ENCODE measurements at regions not wholly inside any gene's neighbourhood (a gene's known extent, or its start where the extent isn't known, plus 50 kb on each side); places are given as distances from the start of the nearest gene placed in this dataset.

GRCh38 chr7:7100432-7100849, 81.9 kb upstream of the C1GALT1 start:
- Histone ChIP-seq H3K4me3 (ENCODE audit: low read length) (no peak overlapping the region), H3K27ac (ENCODE audit: low read length) (no peak overlapping the region), H3K4me1 (ENCODE audit: control insufficient read depth, insufficient read depth, low read length) (peaks cover 14% of the 10 kb centered on the region), H3K9me3 (ENCODE audit: control insufficient read depth, low read depth, low read length) (no peaks in the 10 kb centered on the region), H3K27me3 (ENCODE audit: control insufficient read depth, insufficient read depth, low read length) (no peaks in the 10 kb centered on the region), H3K36me3 (ENCODE audit: control insufficient read depth, insufficient read depth, low read length) (no peaks in the 10 kb centered on the region)
- DNase-seq = peak in 1 of 2 donors; percentile 17
- WGBS (ENCODE audit: insufficient coverage, low lambda C conversion rate) = no CpG with 5 or more reads among the region's 8 CpGs

GRCh38 chr7:7102906-7103305, 79.4 kb upstream of the C1GALT1 start:
- WGBS (ENCODE audit: insufficient coverage, low lambda C conversion rate) = 75% methylated on average over 2 of the region's 12 CpGs
- H3K9me3 ChIP-seq (ENCODE audit: control insufficient read depth, low read depth, low read length) = no peaks in the 10 kb centered on the region
- H3K36me3 ChIP-seq (ENCODE audit: control insufficient read depth, insufficient read depth, low read length) = no peaks in the 10 kb centered on the region
- H3K27ac ChIP-seq (ENCODE audit: low read length) = no peak overlapping the region
- no peaks in the 10 kb centered on the region for H3K27me3 ChIP-seq (ENCODE audit: control insufficient read depth, insufficient read depth, low read length)
- no peak overlapping the region for H3K4me3 ChIP-seq (ENCODE audit: low read length)
- DNase-seq = no peak
- peaks cover 14% of the 10 kb centered on the region for H3K4me1 ChIP-seq (ENCODE audit: control insufficient read depth, insufficient read depth, low read length)

DNA sequence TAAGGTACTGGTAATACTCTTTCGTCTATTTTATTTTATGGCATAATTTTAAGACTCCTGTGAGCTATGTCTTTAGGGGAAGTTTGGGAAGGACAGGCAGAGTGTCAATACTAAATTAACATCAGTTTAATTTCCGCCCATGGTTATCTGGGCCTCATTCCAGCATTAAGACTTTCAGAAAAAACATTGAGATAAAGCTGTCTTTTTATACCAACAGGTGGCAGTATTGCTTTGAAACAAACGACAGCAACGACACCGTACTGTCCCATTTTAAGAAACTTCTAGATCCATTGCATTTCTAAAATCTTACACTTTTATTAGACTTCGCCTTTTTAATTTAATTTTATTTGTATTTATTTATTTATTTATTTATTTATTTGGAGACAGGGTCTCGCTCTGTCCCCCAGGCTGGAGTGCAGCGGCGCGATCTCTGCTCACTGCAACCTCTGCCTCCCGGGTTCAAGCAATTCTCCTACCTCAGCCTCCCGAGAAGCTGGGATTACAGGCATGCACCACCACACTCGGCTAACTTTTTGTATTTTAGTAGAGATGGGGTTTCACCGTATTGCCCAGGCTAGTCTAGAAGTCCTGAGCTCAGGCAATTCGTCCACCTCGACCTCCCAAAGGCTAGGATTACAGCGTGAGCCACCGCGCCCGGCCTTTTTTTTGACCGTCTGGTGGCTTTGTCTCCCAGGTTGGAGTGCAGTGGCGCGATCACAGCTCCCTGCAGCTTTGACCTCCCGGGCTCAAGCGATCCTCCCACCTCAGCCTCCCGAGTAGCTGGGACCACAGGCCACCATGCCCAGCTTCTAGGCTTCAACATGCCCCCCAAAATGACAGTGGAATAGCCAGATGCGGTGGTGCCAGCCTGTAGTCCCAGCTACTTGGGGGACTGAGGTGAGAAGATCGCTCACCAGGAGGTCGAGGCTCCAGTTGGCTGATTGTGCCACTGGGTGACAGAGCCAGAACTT, 78.7 kb upstream of the C1GALT1 start:
- peak; percentile 33 to 61 for DNase-seq
- H3K4me1 ChIP-seq (ENCODE audit: control insufficient read depth, insufficient read depth, low read length) = peaks cover 14% of the 10 kb centered on the region
- H3K27ac ChIP-seq (ENCODE audit: low read length) = no peak overlapping the region
- H3K27me3 ChIP-seq (ENCODE audit: control insufficient read depth, insufficient read depth, low read length) = no peaks in the 10 kb centered on the region
- no peak overlapping the region for H3K4me3 ChIP-seq (ENCODE audit: low read length)
- WGBS (ENCODE audit: insufficient coverage, low lambda C conversion rate) = 19% methylated on average over 4 of the region's 29 CpGs
- H3K36me3 ChIP-seq (ENCODE audit: control insufficient read depth, insufficient read depth, low read length) = no peaks in the 10 kb centered on the region
- H3K9me3 ChIP-seq (ENCODE audit: control insufficient read depth, low read depth, low read length) = no peaks in the 10 kb centered on the region

- no peak for DNase-seq
- Histone ChIP-seq H3K36me3 (ENCODE audit: control insufficient read depth, insufficient read depth, low read length) (no peaks in the 10 kb centered on the region), H3K4me1 (ENCODE audit: control insufficient read depth, insufficient read depth, low read length) (peaks cover 9% of the 10 kb centered on the region), H3K27ac (ENCODE audit: low read length) (no peak overlapping the region), H3K4me3 (ENCODE audit: low read length) (no peak overlapping the region), H3K9me3 (ENCODE audit: control insufficient read depth, low read depth, low read length) (no peaks in the 10 kb centered on the region), H3K27me3 (ENCODE audit: control insufficient read depth, insufficient read depth, low read length) (no peaks in the 10 kb centered on the region)
- 74% methylated on average over 4 of the region's 7 CpGs for WGBS (ENCODE audit: insufficient coverage, low lambda C conversion rate)
Observed at GRCh38 chr7:7104314-7104698, 78.0 kb upstream of the C1GALT1 start.

DNA sequence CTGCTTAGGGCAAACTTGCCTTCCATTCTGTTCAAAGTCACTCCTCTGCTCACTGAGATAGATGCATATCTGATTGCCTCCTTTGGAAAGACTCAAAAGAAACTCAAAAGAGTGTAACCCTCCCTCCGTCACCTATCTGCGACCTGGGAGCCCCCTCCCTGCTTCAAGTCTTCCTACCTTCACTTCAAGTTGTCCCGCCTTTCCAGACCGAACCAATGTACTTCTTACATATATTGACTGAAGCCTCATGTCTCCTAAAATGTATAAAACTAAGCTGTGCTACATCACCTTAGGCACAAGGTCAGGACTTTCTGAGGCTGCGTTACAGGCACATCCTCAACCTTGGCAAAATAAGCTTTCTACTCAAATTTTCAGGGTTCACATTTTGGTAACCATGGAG, 77.4 kb upstream of the C1GALT1 start:
- WGBS (ENCODE audit: insufficient coverage, low lambda C conversion rate) = no CpG with 5 or more reads among the region's 5 CpGs
- DNase-seq = no peak
- Histone ChIP-seq H3K4me1 (ENCODE audit: control insufficient read depth, insufficient read depth, low read length) (peaks cover 3% of the 10 kb centered on the region), H3K27me3 (ENCODE audit: control insufficient read depth, insufficient read depth, low read length) (no peaks in the 10 kb centered on the region), H3K9me3 (ENCODE audit: control insufficient read depth, low read depth, low read length) (no peaks in the 10 kb centered on the region), H3K36me3 (ENCODE audit: control insufficient read depth, insufficient read depth, low read length) (no peaks in the 10 kb centered on the region), H3K27ac (ENCODE audit: low read length) (no peak overlapping the region), H3K4me3 (ENCODE audit: low read length) (no peak overlapping the region)

DNA sequence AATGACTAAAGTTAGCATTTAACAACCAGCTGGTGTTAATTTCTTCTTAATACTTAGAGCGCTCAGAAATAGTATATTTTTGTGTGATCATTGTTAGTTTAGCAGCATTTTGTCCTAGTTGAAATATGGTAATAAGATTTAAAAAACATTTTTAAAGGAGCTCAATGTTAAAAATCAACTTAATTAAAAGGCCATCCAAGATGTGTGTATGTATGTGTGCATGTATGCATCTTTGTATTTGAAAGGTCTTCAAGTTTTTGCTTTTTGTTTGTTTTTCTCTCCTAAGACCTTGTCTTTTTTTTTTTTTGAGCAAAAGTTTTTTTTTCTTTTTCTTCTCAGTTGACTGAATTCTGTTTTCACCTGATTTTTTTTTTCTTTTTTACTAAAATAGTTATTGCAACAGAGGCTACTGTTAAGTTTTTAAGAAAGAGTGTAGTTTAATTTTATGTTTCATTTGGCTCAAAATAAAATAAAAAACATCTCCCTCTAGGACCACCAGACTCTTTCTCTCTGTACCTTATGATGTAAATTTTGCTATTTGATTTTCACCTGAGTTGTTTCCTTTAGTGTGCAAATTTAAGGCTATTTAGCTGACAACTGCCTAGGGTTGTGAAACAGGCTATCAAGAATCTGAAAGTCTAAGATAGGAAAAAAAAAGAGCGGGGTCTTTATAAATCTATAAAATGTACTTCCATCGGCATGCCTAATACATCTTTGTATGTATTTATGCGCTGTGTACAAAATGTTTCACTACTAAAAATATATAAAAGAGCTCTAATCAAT, 76.4 kb upstream of the C1GALT1 start:
- DNase-seq = no peak
- Histone ChIP-seq H3K36me3 (ENCODE audit: control insufficient read depth, insufficient read depth, low read length) (no peaks in the 10 kb centered on the region), H3K27me3 (ENCODE audit: control insufficient read depth, insufficient read depth, low read length) (no peaks in the 10 kb centered on the region), H3K4me1 (ENCODE audit: control insufficient read depth, insufficient read depth, low read length) (no peaks in the 10 kb centered on the region), H3K9me3 (ENCODE audit: control insufficient read depth, low read depth, low read length) (no peaks in the 10 kb centered on the region), H3K27ac (ENCODE audit: low read length) (no peak overlapping the region), H3K4me3 (ENCODE audit: low read length) (no peak overlapping the region)
- no CpG with 5 or more reads among the region's 4 CpGs for WGBS (ENCODE audit: insufficient coverage, low lambda C conversion rate)

DNA sequence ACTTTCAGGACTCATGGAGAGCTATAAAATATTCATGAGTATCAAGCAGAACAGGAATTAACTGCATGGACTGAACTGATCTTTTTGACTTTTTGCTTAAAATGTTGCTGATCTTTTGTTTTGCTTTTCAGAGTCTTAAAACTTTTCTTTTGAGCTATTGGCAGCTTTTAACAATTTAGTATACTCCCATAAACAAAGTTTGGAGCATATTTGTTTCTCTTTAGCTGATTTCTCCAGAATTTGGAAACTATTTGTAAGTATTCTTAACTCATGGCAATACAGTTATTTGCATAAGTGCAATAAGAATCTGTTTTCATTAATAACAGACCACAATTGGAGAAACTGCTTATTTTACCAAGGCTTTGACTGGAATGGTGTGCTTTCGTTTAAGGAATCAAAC, 73.4 kb upstream of the C1GALT1 start:
- Histone ChIP-seq H3K36me3 (ENCODE audit: control insufficient read depth, insufficient read depth, low read length) (no peaks in the 10 kb centered on the region), H3K4me1 (ENCODE audit: control insufficient read depth, insufficient read depth, low read length) (no peaks in the 10 kb centered on the region), H3K9me3 (ENCODE audit: control insufficient read depth, low read depth, low read length) (no peaks in the 10 kb centered on the region), H3K27me3 (ENCODE audit: control insufficient read depth, insufficient read depth, low read length) (no peaks in the 10 kb centered on the region), H3K27ac (ENCODE audit: low read length) (no peak overlapping the region), H3K4me3 (ENCODE audit: low read length) (no peak overlapping the region)
- DNase-seq = no peak
- no CpG with 5 or more reads among the region's 1 CpG for WGBS (ENCODE audit: insufficient coverage, low lambda C conversion rate)

DNA sequence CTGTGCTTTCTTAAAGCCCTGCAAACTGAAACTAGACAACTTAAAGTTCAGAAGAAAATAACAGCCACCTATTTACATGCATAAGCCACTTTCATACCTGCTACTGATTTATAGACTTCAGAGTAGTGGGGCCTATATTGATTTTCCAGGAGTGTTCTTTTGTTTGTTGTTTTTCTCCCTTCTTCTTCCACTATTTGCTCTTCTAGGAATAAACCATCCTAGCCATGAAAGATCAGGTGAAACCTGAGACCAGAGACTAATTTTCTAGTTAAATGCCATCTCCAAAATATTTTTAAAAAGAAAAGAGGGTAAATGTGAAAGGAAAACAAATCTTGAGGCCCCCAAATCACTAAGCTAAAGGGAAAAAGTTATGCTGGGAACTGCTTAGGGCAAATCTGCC, 72.4 kb upstream of the C1GALT1 start:
- Histone ChIP-seq H3K27me3 (ENCODE audit: control insufficient read depth, insufficient read depth, low read length) (no peaks in the 10 kb centered on the region), H3K27ac (ENCODE audit: low read length) (no peak overlapping the region), H3K4me3 (ENCODE audit: low read length) (no peak overlapping the region), H3K36me3 (ENCODE audit: control insufficient read depth, insufficient read depth, low read length) (no peaks in the 10 kb centered on the region), H3K9me3 (ENCODE audit: control insufficient read depth, low read depth, low read length) (no peaks in the 10 kb centered on the region), H3K4me1 (ENCODE audit: control insufficient read depth, insufficient read depth, low read length) (peaks cover under 1% of the 10 kb centered on the region)
- DNase-seq = no peak

GRCh38 chr7:7110706-7111105, 71.6 kb upstream of the C1GALT1 start:
- Histone ChIP-seq H3K36me3 (ENCODE audit: control insufficient read depth, insufficient read depth, low read length) (no peaks in the 10 kb centered on the region), H3K4me1 (ENCODE audit: control insufficient read depth, insufficient read depth, low read length) (peaks cover 4% of the 10 kb centered on the region), H3K9me3 (ENCODE audit: control insufficient read depth, low read depth, low read length) (no peaks in the 10 kb centered on the region), H3K27ac (ENCODE audit: low read length) (no peak overlapping the region), H3K27me3 (ENCODE audit: control insufficient read depth, insufficient read depth, low read length) (no peaks in the 10 kb centered on the region), H3K4me3 (ENCODE audit: low read length) (no peak overlapping the region)
- DNase-seq = no peak

DNA sequence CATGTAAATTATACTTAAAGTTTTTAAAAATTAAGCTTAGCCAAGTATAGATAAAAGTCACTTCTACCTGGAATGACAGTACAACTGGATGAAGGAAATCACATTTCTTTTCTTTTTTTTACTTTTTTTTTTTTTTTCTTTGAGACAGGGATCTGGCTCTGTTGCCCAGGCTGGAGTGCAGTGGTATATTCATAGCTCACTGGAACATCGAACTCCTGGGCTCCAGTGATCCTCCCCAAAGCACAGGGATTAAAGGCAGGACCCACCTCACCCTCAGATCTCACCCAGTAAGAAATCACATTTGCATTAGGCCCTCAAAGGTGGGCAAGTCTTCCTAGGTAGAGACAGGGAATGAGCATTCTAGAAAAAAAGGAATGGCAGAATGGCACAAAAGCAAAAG, 69.5 kb upstream of the C1GALT1 start:
- no peak for DNase-seq
- no peak overlapping the region for H3K4me3 ChIP-seq (ENCODE audit: low read length)
- no peaks in the 10 kb centered on the region for H3K27me3 ChIP-seq (ENCODE audit: control insufficient read depth, insufficient read depth, low read length)
- no peaks in the 10 kb centered on the region for H3K9me3 ChIP-seq (ENCODE audit: control insufficient read depth, low read depth, low read length)
- WGBS (ENCODE audit: insufficient coverage, low lambda C conversion rate) = no CpG with 5 or more reads among the region's 1 CpG
- H3K4me1 ChIP-seq (ENCODE audit: control insufficient read depth, insufficient read depth, low read length) = peaks cover 4% of the 10 kb centered on the region
- no peaks in the 10 kb centered on the region for H3K36me3 ChIP-seq (ENCODE audit: control insufficient read depth, insufficient read depth, low read length)
- H3K27ac ChIP-seq (ENCODE audit: low read length) = no peak overlapping the region

Data from large intestine (tissue), 3 donors.